GM19351 (cell line): ENCODE measurements at regions not wholly inside any gene's neighbourhood (a gene's known extent, or its start where the extent isn't known, plus 50 kb on each side); places are given as distances from the start of the nearest gene placed in this dataset.

Source experiments
- ATAC-seq: cut with Tn5 transposase; IDR thresholded peaks from one replicate; pipeline ENCODE4 v1.9.1; 2021; ENCODE audit warnings: mild to moderate bottlenecking, moderate library complexity; ENCODE audit not compliant: unreplicated experiment

GRCh38 chr11:90407350-90407749 lies 184.5 kb upstream of the CHORDC1 start:
- no peak for ATAC-seq

GRCh38 chr11:90392692-90393091 lies 169.8 kb upstream of the CHORDC1 start:
- ATAC-seq: no peak

- ATAC-seq: no peak
Observed at GRCh38 chr11:90391756-90392155, 168.9 kb upstream of the CHORDC1 start.

- no peak for ATAC-seq
Observed at GRCh38 chr11:90380206-90380605, 157.4 kb upstream of the CHORDC1 start.

- ATAC-seq: no peak
Observed at GRCh38 chr11:90373971-90374370, 151.1 kb upstream of the CHORDC1 start.

GRCh38 chr11:90364527-90364926 lies 141.7 kb upstream of the CHORDC1 start:
- ATAC-seq: no peak

GRCh38 chr11:90363739-90364138 lies 140.9 kb upstream of the CHORDC1 start:
- no peak for ATAC-seq

- no peak for ATAC-seq
Observed at GRCh38 chr11:90355200-90355599, 132.4 kb upstream of the CHORDC1 start.

GRCh38 chr11:90349731-90350130 lies 126.9 kb upstream of the CHORDC1 start:
- ATAC-seq: no peak

- ATAC-seq: no peak
Observed at GRCh38 chr11:90344546-90344945, 121.7 kb upstream of the CHORDC1 start.

GRCh38 chr11:90343673-90344072 lies 120.8 kb upstream of the CHORDC1 start:
- ATAC-seq: no peak

GRCh38 chr11:90341986-90342385 lies 119.1 kb upstream of the CHORDC1 start:
- ATAC-seq: no peak

- ATAC-seq: no peak
Observed at GRCh38 chr11:90332415-90332814, 109.6 kb upstream of the CHORDC1 start.

- no peak for ATAC-seq
Observed at GRCh38 chr11:90330632-90331031, 107.8 kb upstream of the CHORDC1 start.

GRCh38 chr11:90329043-90329442 lies 106.2 kb upstream of the CHORDC1 start:
- ATAC-seq: no peak

GRCh38 chr11:90326647-90327046 lies 103.8 kb upstream of the CHORDC1 start:
- no peak for ATAC-seq

- ATAC-seq: no peak
Observed at GRCh38 chr11:90323289-90323688, 100.4 kb upstream of the CHORDC1 start.

GRCh38 chr11:90321018-90321417 lies 98.2 kb upstream of the CHORDC1 start:
- ATAC-seq: peak; percentile 43

- ATAC-seq: no peak
Observed at GRCh38 chr11:90318651-90319050, 95.8 kb upstream of the CHORDC1 start.

- no peak for ATAC-seq
Observed at GRCh38 chr11:90310210-90310609, 87.4 kb upstream of the CHORDC1 start.

- no peak for ATAC-seq
Observed at GRCh38 chr11:90309693-90310092, 86.8 kb upstream of the CHORDC1 start.

- ATAC-seq: no peak
Observed at GRCh38 chr11:90294526-90294925, 71.7 kb upstream of the CHORDC1 start.

GRCh38 chr11:90294091-90294490 lies 71.2 kb upstream of the CHORDC1 start:
- ATAC-seq: no peak
